ENCODE measurements at regions not wholly inside any gene's neighbourhood (a gene's known extent, or its start where the extent isn't known, plus 50 kb on each side); places are given as distances from the start of the nearest gene placed in this dataset.

DNA sequence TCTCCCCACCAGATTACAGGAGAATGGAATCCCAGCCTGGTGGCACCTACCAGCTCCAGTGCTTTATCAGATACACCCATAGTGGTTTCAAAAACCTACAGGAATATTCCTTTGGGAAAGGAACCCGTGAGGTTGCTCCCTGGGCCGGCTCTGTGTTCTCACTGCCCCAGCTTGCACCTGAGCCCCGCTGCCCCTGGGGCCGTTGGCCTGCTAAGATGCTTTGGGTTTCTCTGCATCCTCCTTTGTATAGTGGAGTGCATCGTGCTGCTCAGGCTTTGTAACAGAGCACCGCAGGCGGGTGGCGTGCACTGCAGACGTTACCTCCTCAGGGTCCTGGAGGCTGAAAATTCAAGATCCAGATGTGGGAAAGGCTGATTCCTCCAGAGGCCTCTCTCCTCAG lies 414.1 kb downstream of the BRD1 start (continued):
- no peak for TF ChIP-seq ZNF462 (CRISPR knock-in tag; IDR thresholded peaks at IDR 0.05)

DNA sequence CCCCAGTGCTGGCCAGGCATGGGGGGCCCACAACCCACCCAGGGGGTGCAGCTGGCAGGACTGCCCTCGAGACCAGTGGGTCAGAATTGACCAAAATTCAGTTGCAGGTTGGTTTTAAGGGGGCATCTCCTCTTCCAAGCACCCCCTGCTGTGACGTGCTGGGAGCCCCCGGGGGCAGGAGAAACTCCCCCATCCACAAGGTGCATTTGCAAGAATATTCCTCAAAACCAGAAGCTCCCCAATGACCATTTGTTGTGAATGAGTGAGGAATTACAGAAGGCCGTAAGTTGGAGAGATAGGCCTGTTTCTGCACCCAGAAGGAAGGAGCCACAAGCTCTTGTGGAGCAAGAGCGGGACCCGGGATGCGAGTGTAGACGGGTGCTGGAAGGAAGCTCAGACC lies 414.5 kb downstream of the BRD1 start:
- Histone ChIP-seq H4K20me1 (replicated peaks; ENCODE audit: insufficient read depth) (no peaks in the 10 kb centered on the region), H3K27ac (ENCODE audit: low read depth) (no peak overlapping the region), H3K4me1 (ENCODE audit: insufficient read depth) (no peaks in the 10 kb centered on the region), H3K36me3 (ENCODE audit: insufficient read depth) (no peaks in the 10 kb centered on the region), H3K4me3 (no peak overlapping the region), H3K9me2 (ENCODE audit: insufficient read depth) (no peaks in the 10 kb centered on the region), H3K79me2 (replicated peaks; ENCODE audit: insufficient read depth) (no peaks in the 10 kb centered on the region), H3K4me2 (no peak overlapping the region), H2AFZ (no peak overlapping the region), H3K27me3 (ENCODE audit: insufficient read depth) (no peaks in the 10 kb centered on the region), H3F3A (replicated peaks; ENCODE audit: low read depth) (no peaks in the 10 kb centered on the region)
- H3K27me3 Mint-ChIP-seq (ENCODE audit: insufficient read depth, low read depth, poor library complexity) = peaks cover 8% of the 10 kb centered on the region
- DNase-seq (ENCODE audit: low spot score) (peak; percentile 0), ATAC-seq (no peak; the same call in 1 of the 3 replicates)
- TF ChIP-seq EZH2phosphoT487 (IDR thresholded peaks at IDR 0.05; ENCODE audit: unreplicated experiment) = no peak
- no peak for TF ChIP-seq ZNF331 (CRISPR knock-in tag; IDR thresholded peaks at IDR 0.05; ENCODE audit: low read depth)
- TF ChIP-seq ZNF114 (CRISPR knock-in tag; IDR thresholded peaks at IDR 0.05) = no peak
- no peak for TF ChIP-seq NANOG (IDR thresholded peaks at IDR 0.05; ENCODE audit: borderline replicate concordance)
- no peak for TF ChIP-seq EZH2 (IDR thresholded peaks at IDR 0.05; ENCODE audit: low read depth, unreplicated experiment)
- TF ChIP-seq POLR2AphosphoS5 (IDR thresholded peaks at IDR 0.05; ENCODE audit: low read depth) = no peak
- H3K27ac Mint-ChIP-seq = no peak overlapping the region
- no peak overlapping the region for H3K4me3 Mint-ChIP-seq
- no peaks in the 10 kb centered on the region; the same call in 2 of the 3 replicates for H3K36me3 Mint-ChIP-seq (ENCODE audit: low read depth)
- H3K9me3 Mint-ChIP-seq = no peaks in the 10 kb centered on the region; the same call in 2 of the 3 replicates
- H3K4me1 Mint-ChIP-seq = peaks cover 13% of the 10 kb centered on the region

Measured in GM23338 (cell line).